Fibroblast of the conjunctiva (primary cell): ENCODE measurements at regions not wholly inside any gene's neighbourhood (a gene's known extent, or its start where the extent isn't known, plus 50 kb on each side); places are given as distances from the start of the nearest gene placed in this dataset.

Experiments used
- DNase-seq: peaks from one replicate; pipeline ENCODE4 v3.0.0-alpha.2; 2010; ENCODE audit warnings: low read depth

- peak; percentile 5 for DNase-seq
Observed at GRCh38 chr1:222288053-222288452, 259.9 kb downstream of the HHIPL2 start.

GRCh38 chr1:222286011-222286410, 261.9 kb downstream of the HHIPL2 start:
- DNase-seq, result no peak

- DNase-seq, result no peak
Observed at GRCh38 chr1:222285526-222285925, 262.4 kb downstream of the HHIPL2 start.

- DNase-seq, result no peak
Observed at GRCh38 chr1:222284466-222284865, 263.4 kb downstream of the HHIPL2 start.

- DNase-seq, result no peak
Observed at GRCh38 chr1:222283147-222283768, 264.6 kb downstream of the HHIPL2 start.

GRCh38 chr1:222279591-222279990, 268.3 kb downstream of the HHIPL2 start:
- no peak for DNase-seq

GRCh38 chr1:222278501-222278900, 269.4 kb downstream of the HHIPL2 start:
- no peak for DNase-seq

- DNase-seq, result no peak
Observed at GRCh38 chr1:222275729-222276465, 272.0 kb downstream of the HHIPL2 start.

GRCh38 chr1:222275001-222275728, 272.7 kb downstream of the HHIPL2 start:
- DNase-seq, result no peak

- no peak for DNase-seq
Observed at GRCh38 chr1:222266223-222267196, 281.4 kb downstream of the HHIPL2 start.

GRCh38 chr1:222263791-222264190, 284.1 kb downstream of the HHIPL2 start:
- DNase-seq, result no peak

- DNase-seq, result no peak
Observed at GRCh38 chr1:222257027-222257426, 290.9 kb downstream of the HHIPL2 start.

GRCh38 chr1:222256058-222256457, 291.8 kb downstream of the HHIPL2 start:
- DNase-seq, result no peak

- no peak for DNase-seq
Observed at GRCh38 chr1:222252788-222253187, 295.1 kb downstream of the HHIPL2 start.

- no peak for DNase-seq
Observed at GRCh38 chr1:222251847-222252246, 296.1 kb downstream of the HHIPL2 start.

- DNase-seq, result no peak
Observed at GRCh38 chr1:222250376-222250775, 297.5 kb downstream of the HHIPL2 start.

- no peak for DNase-seq
Observed at GRCh38 chr1:222247811-222248310, 300.0 kb downstream of the HHIPL2 start.

- DNase-seq, result no peak
Observed at GRCh38 chr1:222247081-222247480, 300.8 kb downstream of the HHIPL2 start.

GRCh38 chr1:222243902-222244301, 304.0 kb downstream of the HHIPL2 start:
- DNase-seq, result no peak

GRCh38 chr1:222242492-222242891, 305.4 kb downstream of the HHIPL2 start:
- DNase-seq, result no peak

GRCh38 chr1:222241410-222241809, 306.5 kb downstream of the HHIPL2 start:
- DNase-seq, result no peak
